ENCODE measurements at regions not wholly inside any gene's neighbourhood (a gene's known extent, or its start where the extent isn't known, plus 50 kb on each side); places are given as distances from the start of the nearest gene placed in this dataset.
"Not testable (repeated sequence)": the region's sequence is repeated elsewhere in the genome, so short reads cannot be mapped to it uniquely, and the experiment has no call there.

DNA sequence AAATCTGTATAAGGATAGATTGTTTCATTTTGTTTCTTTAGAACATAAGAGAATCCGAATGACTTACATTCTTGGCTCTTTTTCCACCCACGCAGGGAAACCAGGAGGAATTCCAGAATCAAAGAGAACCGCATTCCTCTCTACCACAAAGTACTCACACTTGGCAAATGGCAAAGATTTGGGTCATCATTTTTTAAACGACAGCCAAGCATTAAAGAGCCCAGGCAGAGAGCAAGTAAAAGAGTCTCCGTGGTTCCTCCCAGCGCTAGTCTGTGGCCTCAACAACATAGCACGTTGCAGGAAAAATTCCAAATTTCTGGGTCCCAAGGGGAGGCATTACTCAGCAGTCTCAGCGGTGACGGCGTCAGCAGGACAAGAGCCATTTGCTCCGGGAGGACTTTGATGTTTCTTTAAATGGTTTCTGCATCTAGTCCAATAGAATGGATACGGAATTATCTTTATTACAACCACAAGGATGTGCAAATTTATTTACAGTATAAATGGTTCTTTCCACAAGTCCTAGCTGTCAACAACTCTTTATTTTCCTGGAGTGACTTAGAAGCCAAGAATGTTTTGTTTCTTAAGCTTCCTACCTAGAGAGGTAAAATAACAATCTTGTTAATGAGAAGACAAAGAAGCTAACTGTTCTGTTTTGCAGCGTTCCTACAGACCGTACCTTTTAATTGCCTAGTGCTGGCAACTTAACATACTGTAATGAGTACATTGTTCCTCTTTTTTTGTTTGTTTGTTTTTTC lies 232.5 kb downstream of the SKIDA1 start:
- no peak for DNase-seq (ENCODE audit: low read depth)

DNA sequence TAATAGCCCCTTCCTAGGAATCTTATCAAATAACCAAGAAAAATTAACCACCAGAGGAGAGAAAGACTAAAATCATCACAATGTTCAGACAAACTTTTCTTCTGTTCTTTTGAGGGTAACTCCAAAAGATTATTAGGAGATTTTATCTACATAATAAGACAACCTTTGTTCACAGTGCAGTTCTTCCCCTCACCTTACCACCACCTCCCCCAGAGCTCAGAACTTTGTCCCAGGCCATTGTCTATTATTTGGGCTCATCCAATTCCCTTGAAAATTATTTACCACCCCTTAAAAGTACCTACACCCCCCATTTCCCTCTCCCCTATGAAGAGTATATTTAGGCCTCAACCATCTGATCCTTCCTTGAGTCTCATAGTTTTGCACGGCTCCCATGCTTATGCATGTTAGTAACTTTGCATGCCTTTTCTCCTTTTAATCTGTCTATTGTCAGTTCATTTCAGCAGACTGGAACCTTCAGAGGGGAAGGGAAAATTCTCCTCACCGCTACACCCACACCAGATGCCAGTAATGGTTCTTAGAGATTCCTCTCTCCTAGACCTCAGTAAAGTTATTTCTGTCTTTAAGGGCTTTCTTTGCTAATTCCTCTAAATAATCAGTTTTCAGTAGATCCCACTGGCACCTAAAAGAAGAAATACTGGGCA lies 234.9 kb downstream of the SKIDA1 start:
- DNase-seq (ENCODE audit: low read depth) = no peak

DNA sequence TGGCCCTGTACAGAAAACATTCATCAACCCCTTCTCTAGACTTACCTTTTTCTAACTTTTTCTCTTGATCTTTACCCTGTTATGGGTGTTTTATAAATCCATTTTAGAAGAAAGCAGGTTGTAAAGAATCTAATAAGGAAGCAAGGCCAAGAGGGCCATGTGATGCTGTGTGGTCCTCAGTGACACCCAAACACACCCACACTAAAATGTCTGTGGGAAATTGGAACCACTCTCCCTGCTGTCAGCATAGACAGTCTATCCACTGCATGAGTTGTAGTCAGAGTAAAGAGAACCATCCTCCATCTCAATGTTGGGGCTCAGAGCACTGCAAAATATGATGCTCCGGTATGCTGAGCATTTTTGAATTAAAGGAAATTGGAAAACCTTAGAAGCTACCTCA lies 235.5 kb downstream of the SKIDA1 start:
- no peak for DNase-seq (ENCODE audit: low read depth)

DNA sequence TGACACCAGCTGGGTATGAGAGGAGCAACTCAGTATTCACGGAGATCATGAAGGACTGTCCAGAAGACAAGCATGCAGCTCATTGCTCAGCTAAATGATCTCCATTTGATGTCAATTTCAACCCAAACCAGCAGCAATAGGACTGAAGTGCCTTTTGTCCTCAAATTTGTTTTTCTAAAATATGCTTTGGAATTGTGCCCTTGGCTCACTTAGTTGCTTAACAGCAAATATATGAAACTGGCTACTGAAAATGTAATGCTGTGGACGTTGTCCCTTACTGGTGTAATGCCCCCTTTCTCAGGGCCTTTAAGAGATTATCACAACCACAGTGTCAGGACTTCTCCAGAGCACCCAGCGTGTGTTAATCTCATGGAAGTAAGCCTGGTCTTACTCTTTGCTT lies 236.2 kb downstream of the SKIDA1 start:
- no peak for DNase-seq (ENCODE audit: low read depth)

DNA sequence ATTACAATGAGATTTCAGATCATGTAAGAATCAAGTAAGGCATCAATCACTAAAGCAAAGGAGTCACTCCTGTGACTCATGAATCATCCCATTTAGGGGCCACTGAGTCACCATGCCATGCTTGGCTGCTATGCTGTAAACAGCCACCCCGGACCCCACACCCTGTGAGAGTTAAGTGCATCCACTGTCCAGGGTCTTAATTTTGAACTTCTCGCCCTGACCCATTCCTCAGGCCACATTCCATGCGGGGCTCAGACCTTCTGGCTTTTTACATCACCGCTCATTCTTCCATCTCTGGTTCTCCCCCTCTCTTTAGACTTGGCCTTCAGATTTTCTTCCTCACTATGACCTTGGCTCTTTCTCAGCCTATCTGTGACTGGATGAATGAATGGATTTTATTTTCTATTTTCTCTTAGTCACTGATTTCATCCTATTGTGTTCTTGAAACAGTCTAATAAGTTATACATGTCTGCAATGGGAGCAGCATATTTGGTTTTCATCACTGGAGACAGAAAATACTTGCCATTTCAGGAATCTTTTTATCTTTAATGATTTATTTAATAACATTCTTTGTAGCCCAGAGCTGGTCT lies 239.6 kb downstream of the SKIDA1 start:
- DNase-seq (ENCODE audit: low read depth) = no peak

DNA sequence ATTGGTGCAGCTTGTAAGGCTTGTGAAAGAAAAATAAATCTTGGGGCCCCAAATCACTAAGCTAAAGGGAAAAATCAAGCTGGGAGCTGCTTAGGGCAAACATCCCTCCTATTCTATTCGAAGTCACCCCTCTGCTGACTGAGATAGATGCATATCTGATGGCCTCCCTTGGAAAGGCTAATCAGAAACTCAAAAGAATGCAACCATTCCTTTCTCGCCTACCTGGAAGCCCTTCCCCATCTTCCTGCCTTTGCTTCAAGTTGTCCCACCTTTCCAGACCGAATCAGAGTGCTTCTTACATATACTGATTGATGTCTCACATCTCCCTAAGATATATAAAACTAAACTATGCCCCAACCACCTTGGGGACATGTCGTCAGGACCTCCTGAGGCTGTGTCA lies 240.3 kb downstream of the SKIDA1 start:
- DNase-seq (ENCODE audit: low read depth) = no peak

DNA sequence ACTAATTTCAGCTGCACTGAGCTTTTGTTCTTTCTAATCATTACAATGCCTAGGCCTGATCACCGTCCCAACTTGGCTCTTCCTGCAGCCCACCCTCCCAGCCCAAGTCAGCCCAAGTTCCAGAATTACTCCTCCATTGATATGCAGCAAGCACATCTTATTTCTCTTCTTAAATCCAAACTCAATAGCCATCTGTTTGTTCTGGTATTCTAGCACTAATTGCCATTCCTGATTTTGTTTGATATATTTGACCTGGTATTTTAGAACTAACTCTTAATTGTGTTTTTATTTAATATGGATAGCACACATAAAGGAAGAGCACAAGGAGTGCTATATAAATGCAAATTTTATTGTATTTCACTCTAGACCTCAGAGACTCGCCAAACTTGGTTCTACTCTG lies 241.2 kb downstream of the SKIDA1 start:
- DNase-seq (ENCODE audit: low read depth) = no peak

DNA sequence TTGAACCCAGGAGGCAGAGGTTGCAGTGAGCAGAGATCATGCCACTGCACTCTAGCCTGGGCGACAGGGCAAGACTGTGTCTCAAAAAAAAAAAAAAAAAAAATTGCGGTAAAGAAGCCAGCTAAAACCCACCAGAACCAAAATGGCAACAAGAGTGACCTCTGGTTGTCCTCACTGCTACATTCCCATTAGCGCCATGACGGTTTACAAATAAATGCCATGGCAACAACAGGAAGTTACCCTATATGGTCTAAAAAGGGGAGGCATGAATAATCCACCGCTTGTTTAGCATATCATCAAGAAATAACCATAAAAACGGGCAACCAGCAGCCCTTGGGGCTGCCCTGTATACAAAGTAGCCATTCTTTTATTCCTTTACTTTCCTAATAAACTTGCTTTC lies 242.4 kb downstream of the SKIDA1 start:
- not testable (repeated sequence) for DNase-seq (ENCODE audit: low read depth)

DNA sequence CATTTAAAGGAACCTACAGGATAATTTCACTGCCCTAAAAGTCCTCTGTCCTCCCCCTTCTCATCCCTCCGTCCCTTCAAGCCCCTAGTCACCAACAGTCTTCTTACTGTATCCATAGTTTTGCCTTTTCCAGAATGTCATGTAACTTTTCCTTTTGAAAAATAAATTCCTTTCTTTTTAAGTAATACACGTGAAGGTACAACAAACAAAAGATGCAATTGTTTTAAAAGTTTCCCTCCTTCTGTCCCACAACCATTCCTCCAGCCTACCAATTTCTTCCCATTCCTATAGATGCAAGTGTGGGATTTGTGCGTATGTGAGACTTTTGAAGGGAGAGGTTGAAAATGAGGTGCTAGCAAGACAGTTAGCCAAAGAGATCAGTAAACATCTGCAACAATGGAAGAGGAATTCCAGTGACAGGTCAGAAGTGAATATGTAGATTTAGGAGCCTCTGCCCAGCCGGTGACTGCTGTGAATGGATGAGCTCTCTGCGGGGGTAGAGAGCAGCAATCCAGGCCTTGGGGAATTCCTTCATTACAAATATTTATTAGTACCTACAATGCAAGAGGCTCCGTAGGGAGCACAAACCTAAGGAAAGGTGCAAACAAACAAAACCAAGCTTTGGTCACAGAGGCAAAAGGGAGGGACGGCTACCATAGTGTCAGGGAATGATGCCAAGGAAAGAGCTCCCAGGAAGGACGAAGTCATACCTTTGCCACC lies 243.6 kb downstream of the SKIDA1 start:
- DNase-seq (ENCODE audit: low read depth) = no peak

DNA sequence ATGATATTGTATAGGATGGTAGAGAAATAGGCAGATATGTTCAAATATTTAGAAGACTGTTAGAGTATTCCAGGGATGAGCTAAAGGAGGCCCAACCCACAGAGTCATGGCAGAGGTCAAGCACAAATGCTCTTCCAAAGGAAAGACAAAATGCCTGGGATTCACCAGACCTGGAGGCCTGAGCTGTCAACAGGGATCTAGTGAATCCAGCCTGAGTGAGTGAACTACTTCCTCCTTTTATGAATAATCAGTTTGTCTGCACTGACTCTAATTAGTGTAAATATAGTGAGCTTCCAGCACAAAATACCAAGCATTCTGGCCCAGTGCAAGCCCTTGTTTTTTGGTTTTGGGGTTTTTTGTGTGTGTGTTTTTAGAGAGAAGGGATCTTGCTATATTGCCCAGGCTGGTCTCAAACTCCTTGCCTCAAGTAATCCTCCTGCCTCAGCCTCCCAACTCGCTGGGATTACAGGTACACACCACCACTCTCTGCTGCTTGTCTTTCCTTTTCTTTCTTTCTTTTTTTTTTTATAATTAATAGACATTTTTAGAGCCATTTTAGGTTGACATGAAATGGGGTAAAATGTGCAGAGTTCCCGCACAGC lies 244.4 kb downstream of the SKIDA1 start:
- DNase-seq (ENCODE audit: low read depth) = no peak

DNA sequence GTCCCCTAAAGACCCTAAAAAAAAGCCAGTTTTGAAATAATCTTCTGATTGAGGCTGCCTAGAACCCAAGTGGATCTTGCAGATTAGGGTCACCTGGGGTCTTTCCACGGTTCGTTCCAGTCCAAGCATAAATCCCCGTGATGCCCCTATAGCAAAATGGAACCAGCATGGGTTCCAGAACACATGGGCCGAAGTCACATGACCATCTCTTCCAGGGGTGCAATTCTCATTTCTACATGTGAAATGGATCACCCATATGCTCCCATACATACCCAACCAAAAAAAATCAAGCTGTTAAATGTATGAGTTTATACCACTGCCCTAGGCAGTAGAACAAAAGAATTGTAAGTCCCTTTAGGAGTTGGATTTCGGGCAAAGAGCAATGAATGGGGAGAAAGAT lies 245.4 kb downstream of the SKIDA1 start:
- no peak for DNase-seq (ENCODE audit: low read depth)

DNA sequence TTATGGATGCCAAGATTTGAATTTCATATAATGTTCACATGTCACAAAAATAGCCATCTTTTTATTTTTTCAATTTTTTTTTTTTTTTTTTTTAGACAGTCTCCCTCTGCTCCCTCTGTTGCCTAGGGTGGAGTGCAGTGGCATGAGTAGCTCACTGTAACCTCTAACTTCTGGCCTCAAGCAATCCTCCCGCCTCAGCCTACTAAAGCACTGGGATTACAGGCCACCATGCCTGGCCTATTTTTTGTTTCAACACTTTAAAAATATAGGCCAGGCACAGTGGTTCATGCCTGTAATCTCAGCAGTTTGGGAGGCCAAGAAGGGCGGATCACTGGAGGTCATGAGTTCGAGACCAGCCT lies 246.3 kb downstream of the SKIDA1 start:
- no peak for DNase-seq (ENCODE audit: low read depth)

DNA sequence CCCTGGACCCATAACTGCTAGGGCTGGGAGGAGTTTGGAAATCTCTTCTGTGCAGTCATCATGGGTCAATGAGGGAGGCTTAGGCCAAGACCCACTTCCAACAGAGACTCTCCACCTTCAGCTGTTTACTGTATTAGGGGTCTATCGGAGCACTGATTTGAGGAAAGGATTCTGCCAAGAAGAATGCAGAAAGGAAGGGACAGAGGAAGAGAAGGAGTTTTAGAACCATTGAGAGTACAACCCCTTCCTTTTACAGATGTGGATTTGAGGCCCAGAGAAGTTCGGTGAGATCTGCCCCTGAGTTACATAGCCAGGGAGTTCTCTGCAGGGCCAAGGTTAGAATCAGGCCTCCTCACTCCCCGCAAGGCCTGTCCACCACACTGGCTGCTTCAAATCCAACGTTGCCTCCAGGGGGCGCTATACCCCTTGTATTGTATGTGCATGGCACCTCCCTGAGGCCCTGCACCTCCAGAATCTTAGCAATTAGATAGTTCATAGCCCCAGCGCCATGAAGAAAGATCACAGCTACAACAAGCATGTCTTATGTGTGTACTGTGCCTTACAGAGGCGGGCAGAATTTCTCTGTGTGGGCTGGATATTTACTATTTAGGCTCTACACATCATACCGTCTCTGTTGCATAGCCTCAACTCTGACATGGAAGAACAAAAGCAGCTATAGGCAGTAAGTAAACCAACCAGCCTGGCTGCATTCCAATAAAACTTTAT lies 246.8 kb downstream of the SKIDA1 start:
- peak; percentile 44 for DNase-seq (ENCODE audit: low read depth)

DNA sequence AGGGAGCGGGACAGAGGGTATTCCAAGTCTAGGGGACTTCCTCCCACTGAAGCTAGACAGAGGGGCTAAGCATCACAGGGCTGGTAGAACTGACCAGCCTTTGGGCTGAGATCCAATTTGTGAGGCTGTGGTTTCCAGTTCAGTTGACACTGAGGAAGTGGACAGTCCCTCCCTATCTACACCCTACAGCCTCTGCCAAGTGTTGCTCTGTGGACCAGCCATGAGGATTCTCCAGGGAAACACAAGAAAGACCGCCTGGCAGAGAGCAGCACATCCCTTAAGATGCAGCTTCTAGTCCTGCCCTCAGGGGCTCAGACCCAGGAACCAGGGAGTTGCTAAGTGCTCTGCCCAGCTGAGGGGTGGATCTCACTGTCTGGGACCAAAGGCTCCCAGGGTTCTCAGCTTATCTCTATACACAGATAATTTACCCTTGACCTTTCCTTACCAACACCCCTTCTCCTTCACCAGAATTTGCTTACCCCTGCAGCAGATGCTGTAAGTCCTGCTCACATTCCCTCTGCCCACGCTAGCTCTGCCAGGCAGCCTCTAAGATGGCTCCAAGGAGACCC lies 252.0 kb downstream of the SKIDA1 start:
- no peak for DNase-seq (ENCODE audit: low read depth)

DNA sequence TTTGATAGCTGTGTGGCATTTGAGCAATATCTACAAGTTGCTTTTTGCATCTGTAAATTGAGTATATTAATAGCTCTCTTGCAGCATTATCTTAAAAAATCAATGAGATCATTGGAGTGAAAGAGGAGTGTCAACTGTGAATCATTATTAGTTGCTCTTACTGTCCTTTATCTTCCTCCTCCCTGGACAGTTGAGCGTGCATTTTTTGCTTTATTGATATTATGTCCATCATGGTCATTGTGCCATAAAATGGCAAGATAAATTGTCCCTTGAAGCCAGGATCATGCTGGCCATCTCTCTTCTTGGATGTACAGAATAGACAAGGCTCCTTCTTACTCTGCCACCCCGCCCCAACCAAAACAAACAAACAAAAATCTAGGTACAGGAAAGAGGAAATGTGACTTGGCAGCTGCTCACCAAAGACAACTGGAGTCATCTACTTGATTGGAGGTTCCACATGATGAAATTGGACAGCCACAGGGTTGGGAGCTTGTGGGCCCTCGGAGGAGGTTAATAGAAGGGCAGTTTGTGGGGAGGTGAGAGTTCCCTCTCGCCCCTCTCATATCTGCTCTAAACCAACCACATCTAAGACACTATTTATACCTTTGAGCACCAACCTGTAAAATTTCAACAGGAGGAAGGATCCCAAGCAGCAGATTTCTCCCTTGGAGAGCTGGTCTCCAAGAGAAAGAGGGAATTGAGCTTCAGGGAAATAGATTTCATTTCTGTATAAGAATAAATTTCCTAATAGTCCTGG lies 252.7 kb downstream of the SKIDA1 start:
- no peak for DNase-seq (ENCODE audit: low read depth)

DNA sequence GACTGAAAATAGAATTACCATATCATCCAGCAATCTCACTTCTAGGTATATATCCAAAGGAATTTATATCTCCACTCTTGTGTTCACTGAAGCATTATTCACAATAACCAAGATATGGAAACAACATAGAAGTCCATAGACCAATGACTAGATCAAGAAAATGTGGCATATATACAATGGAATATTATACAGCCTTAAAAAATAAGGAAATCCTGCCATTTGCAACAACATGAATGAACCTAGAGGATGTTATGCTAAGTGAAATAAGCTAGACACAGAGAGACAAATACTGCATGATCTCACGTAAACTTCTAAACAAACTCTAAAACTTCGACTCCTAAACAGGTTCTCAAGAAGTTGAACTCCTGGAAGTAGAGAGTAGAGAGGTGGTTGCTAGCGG lies 254.5 kb downstream of the SKIDA1 start:
- no peak for DNase-seq (ENCODE audit: low read depth)

DNA sequence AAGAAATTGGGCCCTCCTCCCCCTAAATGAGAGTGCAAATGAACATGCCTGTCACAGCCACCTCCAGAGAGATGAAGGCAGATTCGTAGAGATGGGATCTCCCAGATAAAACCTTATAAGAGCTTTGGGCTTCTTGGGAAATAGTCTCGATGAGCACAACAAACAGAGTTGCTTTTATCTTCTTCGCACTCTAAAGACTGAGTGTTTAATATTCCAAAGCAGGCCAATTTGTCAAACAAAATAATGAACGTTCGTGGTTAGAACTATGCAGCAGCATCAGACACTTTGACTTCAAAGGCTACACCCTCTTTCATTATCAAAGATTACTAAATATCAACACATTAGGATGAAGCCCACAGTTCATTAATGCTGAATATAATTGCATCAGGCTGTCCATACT lies 256.2 kb downstream of the SKIDA1 start:
- no peak for DNase-seq (ENCODE audit: low read depth)

DNA sequence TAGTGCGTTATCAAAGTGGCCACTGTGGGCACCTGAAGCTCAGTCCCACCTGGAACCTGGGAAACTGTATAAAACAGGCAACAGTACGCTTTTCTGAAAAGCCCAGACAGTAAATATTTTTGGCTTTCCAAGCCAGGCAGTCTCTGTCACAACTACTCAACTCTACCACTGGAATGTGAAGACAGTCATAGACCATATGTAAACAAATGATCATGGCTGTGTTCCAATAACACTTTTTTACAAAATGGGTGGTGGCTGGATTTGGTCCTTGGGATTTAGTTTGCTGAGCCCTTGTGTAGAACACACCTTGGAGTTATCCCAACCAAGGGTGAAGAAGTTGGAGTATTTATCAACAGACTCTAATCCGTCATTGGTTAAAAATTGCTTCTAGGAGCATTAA lies 259.9 kb downstream of the SKIDA1 start:
- no peak for DNase-seq (ENCODE audit: low read depth)

DNA sequence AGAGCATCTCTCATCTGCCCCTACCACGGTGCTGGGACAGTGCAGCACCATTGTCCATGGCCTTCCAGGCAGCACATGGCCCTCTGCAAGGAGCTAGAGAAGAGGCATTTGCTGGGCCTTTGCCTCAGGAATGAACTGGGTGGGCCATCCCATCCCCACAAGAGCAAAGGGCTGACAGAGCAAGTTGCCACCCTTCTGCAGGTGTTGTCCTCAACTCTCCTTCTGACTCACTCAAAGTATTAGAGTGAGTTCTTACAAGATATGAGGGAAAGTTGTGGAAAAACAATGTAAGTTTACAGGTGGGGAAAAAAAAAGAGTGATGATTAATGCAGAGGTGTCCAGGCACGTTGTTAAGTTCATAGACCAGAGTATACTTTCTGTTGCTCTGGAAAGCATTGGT lies 261.2 kb downstream of the SKIDA1 start:
- DNase-seq (ENCODE audit: low read depth) = no peak

DNA sequence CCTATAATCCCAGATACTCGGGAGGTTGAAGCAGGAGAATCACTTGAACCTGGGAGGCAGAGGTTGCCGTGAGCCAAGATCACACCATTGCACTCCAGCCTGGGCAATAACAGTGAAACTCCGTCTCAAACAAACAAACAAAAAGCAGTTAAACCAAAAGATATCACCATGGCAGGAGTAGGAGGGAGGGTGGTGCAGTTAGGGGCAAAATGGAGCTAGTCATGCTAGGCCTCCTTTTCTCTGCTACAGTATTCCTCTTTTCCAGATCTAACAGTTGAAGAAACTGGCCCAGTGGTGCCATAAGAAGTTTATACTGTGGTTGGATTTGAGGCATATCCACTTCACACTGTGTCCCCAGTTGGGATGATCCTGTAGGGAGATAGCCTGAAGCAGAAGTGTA lies 261.6 kb downstream of the SKIDA1 start:
- no peak for DNase-seq (ENCODE audit: low read depth)

DNA sequence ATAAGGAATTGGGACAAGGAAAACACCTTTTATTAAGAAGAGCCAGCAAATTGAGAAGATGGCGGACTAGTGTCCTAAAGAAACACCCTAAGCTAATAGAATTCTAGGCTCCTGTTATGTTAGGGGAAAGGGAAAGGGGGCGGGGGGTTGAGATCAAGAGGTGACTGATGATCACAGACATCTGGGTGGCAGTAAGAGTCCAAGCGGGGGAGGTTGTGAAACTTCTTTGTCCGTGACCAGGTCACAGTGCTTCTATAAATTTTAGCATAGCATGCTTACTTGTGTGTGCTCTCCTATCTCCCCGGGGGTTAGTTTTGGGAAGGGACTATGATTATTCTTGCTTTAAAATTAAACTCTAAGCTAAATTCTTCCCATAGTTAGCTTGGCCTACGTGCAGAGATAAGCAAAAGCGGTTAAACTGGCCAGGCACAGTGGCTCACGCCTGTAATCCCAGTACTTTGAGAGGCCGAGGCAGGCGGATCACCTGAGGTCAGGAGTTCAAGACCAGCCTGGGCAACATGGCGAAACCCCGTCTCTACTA lies 262.1 kb downstream of the SKIDA1 start:
- DNase-seq (ENCODE audit: low read depth) = no peak
